Panc1 (cell line): ENCODE measurements at regions not wholly inside any gene's neighbourhood (a gene's known extent, or its start where the extent isn't known, plus 50 kb on each side); places are given as distances from the start of the nearest gene placed in this dataset.

Source experiments
- ATAC-seq: fragments of 200-7000 bp; cut with Tn5 transposase; 2 replicates; pipeline ENCODE4 v1.9.1; 2020; ENCODE audit warnings: mild to moderate bottlenecking, moderate library complexity
- BruUV-seq: library from RNA; stranded (reverse); fragments of 400-500 nt; replicated peaks from 2 replicates; lab custom pipeline; 2021; lab: Mats Ljungman, UMichigan
- CTCF ChIA-PET: fragments of 300-600 bp; sonication (Branson Sonifier 250); formaldehyde crosslinking; loops from one replicate; lab custom pipeline; 2022; ENCODE audit warnings: antibody characterized with exemption; lab: Charles Lee
- POLR2A ChIA-PET: fragments of 300-600 bp; sonication (Branson Sonifier 250); formaldehyde crosslinking; loops from one replicate; lab custom pipeline; 2022; ENCODE audit warnings: antibody characterized with exemption; lab: Charles Lee
- DNase-seq: peaks from one replicate; pipeline ENCODE4 v3.0.0-alpha.2; 2010; ENCODE audit warnings: low read depth, low spot score
- H3K27ac ChIP-seq: 2 replicates; pipeline ENCODE4 v1.5.1; 2011; ENCODE audit warnings: mild to moderate bottlenecking, low read length, inconsistent platforms
- H3K27me3 ChIP-seq: fragments of 200-500 bp; sonication (Bioruptor generic); 2 replicates; pipeline ENCODE4 v1.6.0; 2014; ENCODE audit warnings: low read length, inconsistent platforms; ENCODE audit not compliant: control insufficient read depth, insufficient read depth
- H3K36me3 ChIP-seq: fragments of 200-500 bp; sonication (Bioruptor generic); 2 replicates; pipeline ENCODE4 v1.5.1; 2014; ENCODE audit warnings: inconsistent platforms, mild to moderate bottlenecking, low read length, moderate library complexity; ENCODE audit not compliant: control insufficient read depth, insufficient read depth
- H3K4me1 ChIP-seq: 2 replicates; pipeline ENCODE4 v1.5.1; 2011; ENCODE audit warnings: inconsistent platforms, mild to moderate bottlenecking, low read length, moderate library complexity; ENCODE audit not compliant: control insufficient read depth, insufficient read depth
- H3K4me3 ChIP-seq, 2 experiments: 2 replicates each; pipeline ENCODE4 v1.5.1; 2011 to 2012; ENCODE audit warnings: low read depth in 2 of 2, low read length in 2 of 2, mild to moderate bottlenecking in 2 of 2, inconsistent platforms in 1 of 2, moderate library complexity in 1 of 2
- H3K9me3 ChIP-seq: fragments of 200-500 bp; sonication (Bioruptor generic); 2 replicates; pipeline ENCODE4 v1.5.1; 2014; ENCODE audit warnings: low read depth, mild to moderate bottlenecking, inconsistent platforms, low read length, moderate library complexity; ENCODE audit not compliant: control insufficient read depth, insufficient read depth
- POLR2AphosphoS5 ChIP-seq: IDR thresholded peaks from 2 replicates; pipeline ENCODE4 v1.6.1; 2012; ENCODE audit warnings: mild to moderate bottlenecking, low read depth, low read length, moderate library complexity
- SIN3A ChIP-seq: IDR thresholded peaks from 2 replicates; pipeline ENCODE4 v1.6.1; 2012; ENCODE audit warnings: low read depth, mild to moderate bottlenecking, low read length, moderate library complexity, borderline replicate concordance; ENCODE audit not compliant: insufficient read depth
- TCF7L2 ChIP-seq: IDR thresholded peaks from 2 replicates; pipeline ENCODE4 v1.6.1; 2011; ENCODE audit warnings: mild to moderate bottlenecking, low read depth, low read length, inconsistent platforms
- in situ Hi-C: cut with HindIII; loops from 2 replicates; pipeline ENCODE4 v1.10.0; 2016; ENCODE audit warnings: low sequenced_read_pairs, low pct_unique_long_range_greater_than_20kb
- intact Hi-C: fragments of 100-400 bp; cut with micrococcal nuclease; formaldehyde crosslinking; loops from one replicate; pipeline ENCODE4 v1.10.0; 2022; ENCODE audit not compliant: unreplicated experiment
- TF ChIP-seq, protein P1 (sequence below): fragments of 450-650 bp; IDR thresholded peaks from 2 replicates; pipeline ENCODE4 v1.5.1; 2017; ENCODE audit warnings: mild to moderate bottlenecking
- TF ChIP-seq, protein P2 (sequence below), 2 experiments: IDR thresholded peaks; 2 replicates each; pipeline ENCODE4 v1.6.1; 2011 to 2012; ENCODE audit warnings: low read depth in 2 of 2, control low read depth in 1 of 2, low read length in 1 of 2, mild to moderate bottlenecking in 1 of 2, moderate library complexity in 1 of 2; ENCODE audit not compliant: insufficient read depth in 1 of 2

DNA sequence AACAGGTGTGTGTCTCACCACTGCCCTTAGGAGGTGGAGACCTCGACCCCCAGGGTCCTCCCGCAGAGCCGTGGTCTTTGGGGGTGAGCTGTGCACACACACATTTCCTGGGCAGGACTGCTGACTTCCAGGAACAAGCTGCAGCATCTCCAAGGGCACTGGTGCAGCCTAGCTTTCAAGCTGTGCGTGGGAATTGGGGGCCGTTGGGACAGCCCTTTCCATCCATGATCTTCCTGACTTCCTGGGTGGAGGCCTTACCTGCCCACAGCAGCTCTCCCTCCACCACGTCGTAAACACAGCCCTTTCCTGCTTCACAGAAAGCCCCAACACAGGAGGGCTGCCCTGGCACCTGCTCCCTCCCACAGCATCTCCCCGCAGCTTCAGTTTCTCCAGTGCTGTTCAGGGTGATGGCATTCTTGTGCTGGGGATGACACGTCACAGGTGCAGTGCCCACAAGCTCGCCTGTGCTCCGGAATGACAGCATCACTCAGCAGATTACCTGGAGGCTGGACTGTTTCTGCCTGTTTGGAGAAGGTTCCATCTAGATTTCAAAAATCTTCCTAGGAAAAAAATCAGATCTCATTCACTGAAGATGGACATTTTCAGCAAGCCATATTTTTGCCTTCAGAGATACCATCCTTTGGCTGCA, 208.0 kb upstream of the PPP2R2D start:
- no TSS peak for BruUV-seq
- in situ Hi-C loops (no loop called here), intact Hi-C loops (no loop called here)
- TF ChIP-seq, protein P1, sequence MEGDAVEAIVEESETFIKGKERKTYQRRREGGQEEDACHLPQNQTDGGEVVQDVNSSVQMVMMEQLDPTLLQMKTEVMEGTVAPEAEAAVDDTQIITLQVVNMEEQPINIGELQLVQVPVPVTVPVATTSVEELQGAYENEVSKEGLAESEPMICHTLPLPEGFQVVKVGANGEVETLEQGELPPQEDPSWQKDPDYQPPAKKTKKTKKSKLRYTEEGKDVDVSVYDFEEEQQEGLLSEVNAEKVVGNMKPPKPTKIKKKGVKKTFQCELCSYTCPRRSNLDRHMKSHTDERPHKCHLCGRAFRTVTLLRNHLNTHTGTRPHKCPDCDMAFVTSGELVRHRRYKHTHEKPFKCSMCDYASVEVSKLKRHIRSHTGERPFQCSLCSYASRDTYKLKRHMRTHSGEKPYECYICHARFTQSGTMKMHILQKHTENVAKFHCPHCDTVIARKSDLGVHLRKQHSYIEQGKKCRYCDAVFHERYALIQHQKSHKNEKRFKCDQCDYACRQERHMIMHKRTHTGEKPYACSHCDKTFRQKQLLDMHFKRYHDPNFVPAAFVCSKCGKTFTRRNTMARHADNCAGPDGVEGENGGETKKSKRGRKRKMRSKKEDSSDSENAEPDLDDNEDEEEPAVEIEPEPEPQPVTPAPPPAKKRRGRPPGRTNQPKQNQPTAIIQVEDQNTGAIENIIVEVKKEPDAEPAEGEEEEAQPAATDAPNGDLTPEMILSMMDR: no peak
- TF ChIP-seq SIN3A: no peak
- no peak for TF ChIP-seq POLR2AphosphoS5
- TF ChIP-seq, protein P2, sequence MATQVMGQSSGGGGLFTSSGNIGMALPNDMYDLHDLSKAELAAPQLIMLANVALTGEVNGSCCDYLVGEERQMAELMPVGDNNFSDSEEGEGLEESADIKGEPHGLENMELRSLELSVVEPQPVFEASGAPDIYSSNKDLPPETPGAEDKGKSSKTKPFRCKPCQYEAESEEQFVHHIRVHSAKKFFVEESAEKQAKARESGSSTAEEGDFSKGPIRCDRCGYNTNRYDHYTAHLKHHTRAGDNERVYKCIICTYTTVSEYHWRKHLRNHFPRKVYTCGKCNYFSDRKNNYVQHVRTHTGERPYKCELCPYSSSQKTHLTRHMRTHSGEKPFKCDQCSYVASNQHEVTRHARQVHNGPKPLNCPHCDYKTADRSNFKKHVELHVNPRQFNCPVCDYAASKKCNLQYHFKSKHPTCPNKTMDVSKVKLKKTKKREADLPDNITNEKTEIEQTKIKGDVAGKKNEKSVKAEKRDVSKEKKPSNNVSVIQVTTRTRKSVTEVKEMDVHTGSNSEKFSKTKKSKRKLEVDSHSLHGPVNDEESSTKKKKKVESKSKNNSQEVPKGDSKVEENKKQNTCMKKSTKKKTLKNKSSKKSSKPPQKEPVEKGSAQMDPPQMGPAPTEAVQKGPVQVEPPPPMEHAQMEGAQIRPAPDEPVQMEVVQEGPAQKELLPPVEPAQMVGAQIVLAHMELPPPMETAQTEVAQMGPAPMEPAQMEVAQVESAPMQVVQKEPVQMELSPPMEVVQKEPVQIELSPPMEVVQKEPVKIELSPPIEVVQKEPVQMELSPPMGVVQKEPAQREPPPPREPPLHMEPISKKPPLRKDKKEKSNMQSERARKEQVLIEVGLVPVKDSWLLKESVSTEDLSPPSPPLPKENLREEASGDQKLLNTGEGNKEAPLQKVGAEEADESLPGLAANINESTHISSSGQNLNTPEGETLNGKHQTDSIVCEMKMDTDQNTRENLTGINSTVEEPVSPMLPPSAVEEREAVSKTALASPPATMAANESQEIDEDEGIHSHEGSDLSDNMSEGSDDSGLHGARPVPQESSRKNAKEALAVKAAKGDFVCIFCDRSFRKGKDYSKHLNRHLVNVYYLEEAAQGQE (IDR thresholded peaks at IDR 0.05; ENCODE audit: insufficient read depth in 1 of 2, low read depth in 2 of 2, low read length in 1 of 2): no peak
- TF ChIP-seq TCF7L2: no peak
- no peaks in the 10 kb centered on the region; the same call in 1 of the 2 replicates for H3K27me3 ChIP-seq
- ChIA-PET POLR2A (no interaction called here), CTCF (no interaction called here)
- H3K27ac ChIP-seq: no peak overlapping the region
- H3K4me3 ChIP-seq: no peak overlapping the region
- DNase-seq: no peak
- no peaks in the 10 kb centered on the region for H3K9me3 ChIP-seq
- no peaks in the 10 kb centered on the region for H3K4me1 ChIP-seq
- ATAC-seq: no peak
- no peaks in the 10 kb centered on the region for H3K36me3 ChIP-seq

DNA sequence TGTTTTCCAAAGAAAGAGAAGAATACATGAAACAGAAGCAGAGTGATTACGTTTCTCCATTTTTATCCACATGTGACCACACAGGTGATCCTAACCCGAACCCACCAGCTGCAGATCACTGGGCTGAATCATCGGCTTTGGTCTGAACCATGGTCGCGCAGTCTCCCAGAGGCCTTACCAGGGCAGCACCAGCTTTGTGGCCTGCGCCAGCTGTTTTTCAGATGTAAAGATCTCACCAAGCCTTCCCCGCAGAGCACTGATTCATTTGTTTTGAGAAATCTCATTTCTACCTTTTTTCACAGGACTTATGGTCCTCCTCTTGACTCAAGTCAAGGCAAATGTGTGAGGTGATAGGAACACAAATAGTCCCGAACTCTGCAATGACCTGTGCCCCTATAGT, 207.0 kb upstream of the PPP2R2D start:
- intact Hi-C loops (no loop called here), in situ Hi-C loops (no loop called here)
- DNase-seq (no peak), ATAC-seq (no peak)
- Histone ChIP-seq H3K9me3 (no peaks in the 10 kb centered on the region), H3K27me3 (peaks cover 2% of the 10 kb centered on the region; the same call in 1 of the 2 replicates), H3K4me1 (no peaks in the 10 kb centered on the region), H3K36me3 (no peaks in the 10 kb centered on the region), H3K27ac (no peak overlapping the region), H3K4me3 (no peak overlapping the region)
- BruUV-seq: no TSS peak
- TF ChIP-seq, protein P2 (IDR thresholded peaks at IDR 0.05; ENCODE audit: insufficient read depth in 1 of 2, low read depth in 2 of 2, low read length in 1 of 2): no peak
- TF ChIP-seq TCF7L2: no peak
- no peak for TF ChIP-seq POLR2AphosphoS5
- TF ChIP-seq, protein P1: no peak
- TF ChIP-seq SIN3A: no peak
- ChIA-PET POLR2A (no interaction called here), CTCF (no interaction called here)
